GM12872 (cell line): ENCODE measurements at regions not wholly inside any gene's neighbourhood (a gene's known extent, or its start where the extent isn't known, plus 50 kb on each side); places are given as distances from the start of the nearest gene placed in this dataset.

Experiments used
- CTCF ChIP-seq: IDR thresholded peaks from 3 replicates; pipeline ENCODE4 v1.5.1; 2011; ENCODE audit warnings: low read depth, mild to moderate bottlenecking, low read length, moderate library complexity; ENCODE audit not compliant: insufficient read depth

GRCh38 chr4:110886856-110887255 lies 264.0 kb upstream of the PITX2 start:
- TF ChIP-seq CTCF, result no peak

- TF ChIP-seq CTCF, result no peak
These were observed 274.9 kb upstream of the PITX2 start for GRCh38 chr4:110897784-110898183.

GRCh38 chr4:110898290-110898689 lies 275.4 kb upstream of the PITX2 start:
- TF ChIP-seq CTCF, result no peak

- no peak for TF ChIP-seq CTCF
These were observed 277.4 kb upstream of the PITX2 start for GRCh38 chr4:110900213-110900769.

- no peak for TF ChIP-seq CTCF
These were observed 279.6 kb upstream of the PITX2 start for GRCh38 chr4:110902500-110902899.

GRCh38 chr4:110904435-110905065 lies 281.7 kb upstream of the PITX2 start:
- no peak for TF ChIP-seq CTCF

- no peak for TF ChIP-seq CTCF
These were observed 282.5 kb upstream of the PITX2 start for GRCh38 chr4:110905367-110905766.
